ENCODE measurements at regions not wholly inside any gene's neighbourhood (a gene's known extent, or its start where the extent isn't known, plus 50 kb on each side); places are given as distances from the start of the nearest gene placed in this dataset.

- BruUV-seq (replicated peaks): no TSS peak
- H2AFZ ChIP-seq (ENCODE audit: low read depth, low read length, poor library complexity, severe bottlenecking): no peak overlapping the region
- H3K4me3 ChIP-seq (replicated peaks in 1 of 2; ENCODE audit: low read depth in 1 of 2, low read length in 2 of 2): no peak overlapping the region
- no peak overlapping the region for H3K9ac ChIP-seq (ENCODE audit: low read length)
- no peaks in the 10 kb centered on the region; a peak in 1 of 4 replicates for H3K9me3 ChIP-seq (ENCODE audit: control insufficient read depth in 1 of 2, insufficient read depth in 1 of 2, low read depth in 1 of 2, low read length in 2 of 2)
- no peaks in the 10 kb centered on the region for H4K20me1 ChIP-seq (ENCODE audit: insufficient read depth)
- ATAC-seq: no peak
- H3K4me1 ChIP-seq (ENCODE audit: control insufficient read depth in 1 of 2, insufficient read depth in 2 of 2, low read length in 2 of 2): peaks cover 17 to 19% of the 10 kb centered on the region in 2 experiments; a peak in 3 of 4 replicates
- no peaks in the 10 kb centered on the region for H3K36me3 ChIP-seq (ENCODE audit: control insufficient read depth in 1 of 2, insufficient read depth in 2 of 2, low read length in 2 of 2)
- CTCF ChIA-PET: no interaction called here
- DNase-seq (ENCODE audit: low read depth, low spot score): no peak
- TF ChIP-seq POLR2AphosphoS5 (IDR thresholded peaks at IDR 0.05; ENCODE audit: low read depth, low read length): no peak
- TF ChIP-seq JUND (IDR thresholded peaks at IDR 0.05): no peak
- no peak for TF ChIP-seq FOSL1 (IDR thresholded peaks at IDR 0.05; ENCODE audit: low read depth)
- no peak overlapping the region for H3K4me2 ChIP-seq (ENCODE audit: low read length)
- no peak overlapping the region for H3K27ac ChIP-seq (ENCODE audit: low read depth, low read length)
- no peaks in the 10 kb centered on the region for H3K79me2 ChIP-seq (ENCODE audit: insufficient read depth, low read length)
- no peaks in the 10 kb centered on the region for H3K9me2 ChIP-seq (ENCODE audit: insufficient read depth)
- H3K27me3 ChIP-seq (ENCODE audit: insufficient read depth, low read length): no peaks in the 10 kb centered on the region
- POLR2A ChIA-PET: interaction anchor here (0.6 kb wide), 1 partner anchor 277 kb away, joined by 3 read pairs; no protein-coding TSS in a partner anchor
- intact Hi-C loops (cut with micrococcal nuclease): no loop called here
- RAD21 ChIA-PET (ENCODE audit: low non-redundant PET in 1 of 2, low total read pairs in 2 of 2, uncharacterized antibody in 2 of 2, unreplicated experiment in 2 of 2): no interaction called here
These were observed 280.7 kb upstream of the TLE3 start for GRCh38 chr15:70378126-70379031.

- intact Hi-C loops (cut with micrococcal nuclease): no loop called here
- H3K27ac ChIP-seq (ENCODE audit: low read depth, low read length): no peak overlapping the region
- BruUV-seq (replicated peaks): no TSS peak
- H3K4me2 ChIP-seq (ENCODE audit: low read length): no peak overlapping the region
- no peaks in the 10 kb centered on the region for H3K27me3 ChIP-seq (ENCODE audit: insufficient read depth, low read length)
- DNase-seq (ENCODE audit: low read depth, low spot score) (no peak), ATAC-seq (no peak)
- H3K4me1 ChIP-seq (ENCODE audit: control insufficient read depth in 1 of 2, insufficient read depth in 2 of 2, low read length in 2 of 2): peaks cover 17 to 19% of the 10 kb centered on the region in 2 experiments; a peak in 3 of 4 replicates
- no peaks in the 10 kb centered on the region for H3K36me3 ChIP-seq (ENCODE audit: control insufficient read depth in 1 of 2, insufficient read depth in 2 of 2, low read length in 2 of 2)
- H3K79me2 ChIP-seq (ENCODE audit: insufficient read depth, low read length): no peaks in the 10 kb centered on the region
- no peak overlapping the region for H3K9ac ChIP-seq (ENCODE audit: low read length)
- no peaks in the 10 kb centered on the region for H4K20me1 ChIP-seq (ENCODE audit: insufficient read depth)
- H3K4me3 ChIP-seq (replicated peaks in 1 of 2; ENCODE audit: low read depth in 1 of 2, low read length in 2 of 2): no peak overlapping the region
- ChIA-PET CTCF (no interaction called here), POLR2A (interaction anchor here (0.6 kb wide), 1 partner anchor 34 kb away, joined by 3 read pairs; no protein-coding TSS in a partner anchor), RAD21 (ENCODE audit: low non-redundant PET in 1 of 2, low total read pairs in 2 of 2, uncharacterized antibody in 2 of 2, unreplicated experiment in 2 of 2) (no interaction called here)
- no peaks in the 10 kb centered on the region for H3K9me2 ChIP-seq (ENCODE audit: insufficient read depth)
- no peaks in the 10 kb centered on the region; a peak in 1 of 4 replicates for H3K9me3 ChIP-seq (ENCODE audit: control insufficient read depth in 1 of 2, insufficient read depth in 1 of 2, low read depth in 1 of 2, low read length in 2 of 2)
- no peak overlapping the region for H2AFZ ChIP-seq (ENCODE audit: low read depth, low read length, poor library complexity, severe bottlenecking)
- no peak for TF ChIP-seq CBX3 (IDR thresholded peaks at IDR 0.05; ENCODE audit: low read depth)
- TF ChIP-seq MAX (IDR thresholded peaks at IDR 0.05): no peak
- TF ChIP-seq EZH2 (IDR thresholded peaks at IDR 0.05): no peak
- TF ChIP-seq EZH2phosphoT487 (IDR thresholded peaks at IDR 0.05; ENCODE audit: borderline replicate concordance): no peak
- no peak for TF ChIP-seq POLR2AphosphoS5 (IDR thresholded peaks at IDR 0.05; ENCODE audit: low read depth, low read length)
- no peak for TF ChIP-seq REST (IDR thresholded peaks at IDR 0.05; ENCODE audit: low read depth)
- no peak for TF ChIP-seq ZNF274 (IDR thresholded peaks at IDR 0.05; ENCODE audit: low read depth, low read length)
- TF ChIP-seq SP1 (IDR thresholded peaks at IDR 0.05; ENCODE audit: low read depth): no peak
- no peak for TF ChIP-seq JUND (IDR thresholded peaks at IDR 0.05)
- TF ChIP-seq SRF (IDR thresholded peaks at IDR 0.05; ENCODE audit: low read depth): no peak
- no peak for TF ChIP-seq ELF1 (IDR thresholded peaks at IDR 0.05; ENCODE audit: borderline replicate concordance, low read depth)
- no peak for TF ChIP-seq CEBPB (IDR thresholded peaks at IDR 0.05; ENCODE audit: low read depth)
- no peak for TF ChIP-seq SIN3A (IDR thresholded peaks at IDR 0.05; ENCODE audit: low read depth)
- TF ChIP-seq POLR2A (IDR thresholded peaks at IDR 0.05; ENCODE audit: borderline replicate concordance, extremely low read depth, insufficient read depth, insufficient read length): no peak
- no peak for TF ChIP-seq FOSL1 (IDR thresholded peaks at IDR 0.05; ENCODE audit: low read depth)
These were observed 279.4 kb upstream of the TLE3 start for GRCh38 chr15:70376929-70377691.
